HG03558 (cell line): ENCODE measurements at regions not wholly inside any gene's neighbourhood (a gene's known extent, or its start where the extent isn't known, plus 50 kb on each side); places are given as distances from the start of the nearest gene placed in this dataset.
"Not testable (repeated sequence)": the region's sequence is repeated elsewhere in the genome, so short reads cannot be mapped to it uniquely, and the experiment has no call there.

ENCODE experiments used
- ATAC-seq: cut with Tn5 transposase; IDR thresholded peaks from one replicate; pipeline ENCODE4 v1.9.1; 2021; ENCODE audit warnings: moderate number of reproducible peaks; ENCODE audit not compliant: unreplicated experiment; ENCODE audit errors: extremely low read depth

DNA sequence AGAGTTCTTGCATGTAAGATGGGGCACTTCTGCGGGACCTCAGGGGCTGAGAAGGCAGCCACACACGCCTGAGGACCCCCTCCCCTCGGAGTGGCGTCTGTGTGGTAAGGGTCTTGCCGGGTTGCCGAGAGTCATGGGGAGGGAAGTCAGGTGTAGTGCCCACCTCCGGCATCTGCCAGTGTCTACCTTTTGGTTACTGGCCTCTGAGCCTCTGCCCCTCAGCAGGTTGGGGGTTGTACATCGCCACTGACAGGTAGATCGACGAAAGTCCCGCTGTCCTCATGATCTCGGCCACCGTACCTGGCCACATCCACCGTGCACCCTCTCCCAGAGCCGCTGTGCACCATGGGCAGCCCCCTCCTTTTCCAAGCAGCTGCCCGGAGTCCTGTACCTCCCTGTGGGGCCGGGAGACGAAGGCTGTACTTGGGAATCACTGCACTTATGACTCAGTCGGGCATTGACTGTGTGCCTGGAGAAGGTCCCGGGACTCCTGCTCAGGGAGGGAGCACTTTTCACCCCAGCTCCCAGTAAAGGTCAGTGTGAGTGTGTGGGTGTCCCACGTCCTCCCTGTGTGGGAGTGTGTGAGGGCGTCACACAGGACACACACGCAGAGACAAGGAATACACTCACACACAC lies 332.4 kb upstream of the MYT1L start:
- no peak for ATAC-seq

- ATAC-seq: no peak
Measured at GRCh38 chr2:2662847-2663356, 331.8 kb upstream of the MYT1L start.

- ATAC-seq: no peak
Measured at GRCh38 chr2:2662037-2662846, 331.2 kb upstream of the MYT1L start.

DNA sequence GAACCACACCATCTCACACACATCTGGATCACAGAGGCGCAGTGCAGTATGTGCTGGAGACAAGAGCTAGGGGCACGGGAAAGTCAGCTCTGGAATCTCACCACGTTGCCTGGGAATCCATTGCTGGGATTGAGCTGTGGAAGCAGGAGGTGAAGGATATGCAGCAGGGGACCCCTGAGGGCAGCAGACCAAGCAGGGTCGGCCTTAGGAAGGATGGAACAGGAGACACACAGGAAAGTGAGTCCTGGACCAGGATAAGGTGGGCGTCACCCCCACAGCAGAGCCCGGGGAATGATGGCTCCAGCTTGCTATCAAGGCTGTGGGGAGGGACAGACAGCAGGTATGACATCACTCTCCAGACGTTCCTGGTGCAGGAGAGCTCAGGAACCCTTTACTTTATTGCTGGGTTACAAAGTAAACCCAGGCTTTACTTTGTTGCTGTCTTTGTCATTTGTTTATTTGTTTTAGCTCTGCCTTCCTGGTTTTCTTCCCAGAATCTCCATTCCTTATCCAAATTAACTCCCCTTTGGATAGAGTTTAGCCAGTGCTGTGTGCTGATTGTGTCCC lies 329.8 kb upstream of the MYT1L start:
- ATAC-seq: no peak

DNA sequence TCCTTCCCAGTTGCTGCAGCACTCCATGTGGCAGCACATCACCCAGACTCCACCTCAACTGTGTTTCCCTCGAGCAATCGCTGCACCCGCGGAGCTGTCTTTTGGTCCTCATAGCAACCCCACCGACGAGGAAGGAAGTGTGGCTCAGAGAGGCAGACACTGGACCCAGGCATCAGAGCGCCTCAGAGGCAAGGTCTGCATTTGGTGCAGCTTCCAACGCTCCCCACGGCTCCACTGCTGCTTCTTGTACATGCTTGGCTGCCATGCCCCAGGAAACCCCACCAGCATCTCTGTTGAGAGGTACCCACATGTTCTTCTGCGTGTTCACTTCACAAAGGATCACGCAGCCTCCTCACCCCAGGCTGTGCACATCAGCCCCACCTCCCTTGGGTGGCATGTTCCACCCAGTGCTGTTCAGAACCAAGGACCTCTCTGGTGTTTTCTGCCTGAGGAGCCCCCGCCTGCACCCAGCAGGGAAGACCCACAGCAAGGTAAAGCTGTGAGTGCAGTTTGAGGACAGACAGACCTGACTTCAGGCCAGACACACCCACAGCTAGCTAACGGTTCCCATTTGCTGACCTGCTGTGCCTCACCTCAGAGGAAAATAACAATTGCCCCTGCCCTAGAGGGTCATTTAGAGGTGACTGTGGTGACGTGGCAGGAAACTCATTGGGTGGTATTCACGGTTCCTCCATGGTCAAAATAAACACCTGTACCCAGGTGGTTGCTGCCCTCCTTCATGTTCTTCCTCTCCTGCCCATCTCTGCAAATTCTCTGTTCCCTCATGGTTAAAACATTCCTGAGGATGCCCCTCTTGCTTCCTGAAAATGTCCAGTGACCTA lies 326.3 kb upstream of the MYT1L start:
- no peak for ATAC-seq

DNA sequence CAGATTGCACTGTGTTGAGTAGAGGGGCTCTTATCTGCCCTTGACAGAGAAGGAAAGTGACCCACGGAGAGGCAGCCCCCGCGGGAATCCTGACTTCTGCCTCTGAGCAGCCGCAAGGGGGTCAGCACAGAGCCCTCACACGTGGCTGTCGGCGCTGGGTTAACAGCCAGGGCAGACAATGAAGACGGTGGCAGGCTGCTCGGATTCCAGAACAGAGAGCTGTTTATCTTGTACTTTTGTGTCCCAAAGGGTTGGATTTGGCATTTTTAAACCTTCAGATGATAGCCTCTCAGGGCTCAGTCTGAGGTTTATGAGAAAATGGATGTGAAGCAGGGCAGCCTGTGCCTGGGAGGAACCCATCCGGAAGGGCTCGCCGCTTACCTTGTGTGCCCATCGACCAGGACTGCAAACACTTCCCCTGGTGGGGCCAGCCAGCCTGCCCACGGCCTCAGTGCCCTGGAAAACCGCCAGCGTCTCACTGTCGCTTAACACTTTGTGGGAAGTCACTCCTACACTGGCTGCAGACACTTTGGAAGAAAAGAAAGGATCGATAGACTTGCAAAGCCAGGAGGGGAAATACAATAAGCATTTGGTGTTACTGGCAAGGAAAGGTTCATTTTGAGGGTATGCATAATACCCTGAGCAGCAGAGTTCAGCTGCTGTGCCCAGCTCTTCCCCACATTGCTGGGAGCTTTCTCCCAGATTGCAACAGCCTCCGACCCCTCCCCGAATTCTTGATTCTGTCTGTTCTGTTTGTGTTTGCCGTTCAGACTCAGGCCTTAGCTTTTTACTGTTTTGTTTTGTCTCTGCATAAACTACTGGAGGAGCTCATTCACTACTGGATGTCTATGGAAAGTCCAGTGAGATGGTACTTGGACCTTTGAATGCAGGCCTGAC lies 325.3 kb upstream of the MYT1L start:
- no peak for ATAC-seq

- ATAC-seq: no peak
Measured at GRCh38 chr2:2655453-2656114, 324.5 kb upstream of the MYT1L start.

GRCh38 chr2:2653231-2653630 lies 322.2 kb upstream of the MYT1L start:
- no peak for ATAC-seq

DNA sequence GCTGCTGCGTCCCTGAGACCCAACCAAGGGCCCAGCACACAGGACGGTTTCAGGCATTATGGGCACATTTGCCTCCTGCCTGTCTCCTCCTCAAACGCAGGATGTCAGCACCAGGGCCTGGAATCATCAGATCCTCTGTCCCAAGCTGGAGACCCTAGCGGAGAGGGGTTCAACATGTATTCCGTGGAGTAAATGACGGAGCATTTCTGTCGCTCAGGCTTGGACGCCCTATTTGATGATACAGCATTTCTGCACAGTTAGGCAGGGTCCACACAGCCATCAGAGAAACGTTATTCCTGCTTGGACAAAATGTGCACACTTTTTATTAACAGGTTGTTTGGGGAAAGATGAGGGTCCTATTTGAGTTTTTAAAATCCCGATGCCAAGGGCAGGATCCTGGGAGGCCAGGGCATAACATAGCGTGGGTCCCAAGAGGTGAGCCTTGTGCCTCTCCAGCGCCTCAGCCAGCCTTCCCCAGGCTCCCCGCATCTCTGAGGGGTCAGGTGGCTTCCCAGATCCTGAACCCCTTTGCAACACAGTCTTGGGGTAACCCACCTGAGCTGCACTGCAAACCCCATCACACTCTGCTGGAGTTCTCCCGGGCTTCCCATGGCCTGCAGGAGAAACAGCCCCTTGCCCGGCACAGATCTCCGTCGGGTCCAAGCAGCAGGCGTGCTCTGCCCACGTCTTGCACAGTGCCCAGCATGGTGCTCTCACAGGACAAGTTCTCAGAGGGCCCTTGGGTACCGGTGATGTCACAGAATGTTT lies 319.7 kb upstream of the MYT1L start:
- no peak for ATAC-seq

DNA sequence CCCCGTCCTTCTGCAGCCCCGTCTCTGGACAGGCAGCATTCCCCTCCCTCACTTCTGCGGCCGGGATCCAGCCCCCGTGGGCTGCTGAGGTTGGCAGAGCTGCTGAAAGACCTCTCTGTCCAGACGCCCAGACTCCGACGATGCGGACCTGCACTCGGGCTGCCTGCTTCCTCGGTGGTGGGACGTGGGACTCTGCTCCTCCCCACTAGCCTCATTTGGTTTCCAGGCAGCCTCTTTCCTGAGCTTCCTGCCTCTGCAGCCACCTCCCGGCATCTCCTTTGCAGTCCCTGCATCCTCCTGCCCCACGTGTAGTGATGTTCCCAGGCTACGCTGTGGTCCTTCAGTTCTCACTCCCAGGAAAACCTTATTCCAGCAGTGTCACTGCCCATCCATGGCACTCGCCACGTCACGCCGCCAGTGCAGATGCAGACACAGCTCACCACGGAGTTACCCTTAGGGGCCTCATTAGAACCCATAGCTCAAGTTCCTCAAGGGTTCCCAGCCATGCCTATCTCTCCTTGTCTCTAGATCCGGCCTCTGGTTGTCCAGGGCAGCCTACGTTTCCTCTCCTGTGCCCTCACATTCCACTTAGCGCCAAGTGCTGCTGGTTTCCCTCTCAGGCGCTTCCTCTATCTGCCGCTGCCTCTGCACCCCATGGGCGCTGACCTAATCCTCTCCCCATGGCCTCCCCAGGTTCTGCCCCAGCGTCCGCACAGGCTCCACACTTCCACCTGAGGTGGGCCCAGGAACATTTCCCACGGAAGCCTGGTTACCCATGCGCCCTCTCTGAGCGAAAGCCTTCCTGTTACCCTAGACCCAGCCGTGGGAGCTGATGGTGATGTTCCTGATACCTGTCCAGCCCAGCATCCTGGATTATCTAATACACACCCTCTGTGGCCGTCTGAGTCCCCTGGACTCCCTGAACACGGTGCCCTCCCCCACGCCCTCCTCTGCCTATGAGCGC lies 318.3 kb upstream of the MYT1L start:
- no peak for ATAC-seq

DNA sequence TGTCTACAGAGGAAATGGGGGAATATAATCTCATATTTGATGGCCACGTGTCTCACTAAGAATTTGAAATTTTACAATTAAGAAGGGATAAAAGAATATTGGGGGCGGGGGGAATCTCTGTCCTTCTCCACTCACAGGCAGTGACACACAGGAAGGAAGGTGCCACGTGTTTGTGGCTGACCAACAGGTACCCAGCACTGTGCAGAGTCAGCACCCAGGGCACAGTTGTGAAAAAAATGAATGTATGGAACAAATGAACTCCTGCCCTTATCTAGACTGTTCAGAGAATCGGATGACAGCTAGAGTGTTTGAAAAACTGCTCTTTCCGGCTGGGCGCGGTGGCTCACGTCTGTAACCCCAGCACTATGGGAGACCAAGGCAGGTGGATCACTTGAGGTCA lies 317.0 kb upstream of the MYT1L start:
- ATAC-seq: no peak

DNA sequence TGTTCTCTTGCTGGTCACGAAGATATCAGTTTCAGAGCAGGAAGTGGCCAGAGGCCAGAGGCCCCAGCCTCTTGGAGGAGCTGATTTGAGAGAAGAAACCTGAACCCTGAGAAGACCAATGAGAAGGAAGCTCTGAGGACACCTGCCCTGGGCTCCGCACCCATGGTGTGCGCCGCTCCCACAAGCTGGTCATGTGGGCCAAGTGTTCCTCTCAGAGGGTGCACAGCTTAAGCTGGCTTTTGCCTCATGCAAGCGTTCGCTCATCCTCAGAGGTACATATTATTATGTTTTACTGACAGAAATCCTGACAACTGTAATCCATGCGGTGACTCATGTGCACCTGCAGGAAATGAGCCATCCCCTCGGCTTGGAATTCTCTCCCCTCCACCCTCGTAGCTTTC lies 316.1 kb upstream of the MYT1L start:
- no peak for ATAC-seq

GRCh38 chr2:2646433-2647051 lies 315.5 kb upstream of the MYT1L start:
- ATAC-seq: no peak

DNA sequence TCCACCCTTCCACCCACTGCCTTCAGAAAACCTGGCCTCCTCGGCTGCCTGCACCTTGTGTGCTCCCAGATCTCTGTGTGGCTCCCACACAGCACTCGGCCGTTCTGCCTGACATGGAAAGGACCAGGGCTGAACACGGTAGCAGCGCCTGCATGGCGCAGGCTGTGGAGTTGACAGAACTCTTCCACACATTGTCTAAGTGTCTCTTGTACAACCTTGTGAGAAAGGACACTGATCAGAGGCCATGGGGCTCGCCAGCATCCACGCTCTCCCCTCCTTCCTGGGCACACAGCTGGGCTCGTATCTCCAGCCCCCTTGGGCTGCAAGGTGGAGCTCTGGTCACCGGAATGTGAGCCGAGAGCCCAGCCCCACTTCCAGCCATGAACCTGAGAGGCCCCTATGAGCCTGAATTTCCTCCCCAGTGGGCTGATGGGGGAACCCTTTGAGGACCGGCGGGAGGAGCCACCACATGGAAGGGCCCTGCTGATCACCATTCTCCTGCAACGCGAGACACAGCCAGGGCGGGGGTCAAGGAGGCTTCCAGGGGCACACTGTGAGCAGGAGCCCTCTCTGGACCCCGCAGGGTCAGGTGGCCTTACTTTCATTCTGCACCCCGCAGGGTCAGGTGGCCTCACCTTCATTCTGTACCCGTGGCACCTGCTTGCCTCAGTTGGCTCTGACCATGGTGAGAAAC lies 314.2 kb upstream of the MYT1L start:
- no peak for ATAC-seq

DNA sequence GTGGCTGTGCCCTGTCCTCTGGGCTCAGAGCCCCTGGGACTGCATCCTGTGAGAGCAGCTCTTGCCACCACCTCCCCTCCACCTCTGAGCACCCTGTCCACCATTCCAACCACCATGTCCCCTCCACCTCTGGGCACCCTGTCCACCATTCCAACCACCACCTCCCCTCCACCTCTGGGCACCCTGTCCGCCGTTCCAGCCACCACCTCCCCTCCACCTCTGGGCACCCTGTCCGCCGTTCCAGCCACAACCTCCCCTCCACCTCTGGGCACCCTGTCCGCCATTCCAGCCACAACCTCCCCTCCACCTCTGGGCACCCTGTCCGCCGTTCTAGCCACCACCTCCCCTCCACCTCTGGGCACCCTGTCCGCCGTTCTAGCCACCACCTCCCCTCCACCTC lies 313.7 kb upstream of the MYT1L start:
- ATAC-seq: not testable (repeated sequence)

DNA sequence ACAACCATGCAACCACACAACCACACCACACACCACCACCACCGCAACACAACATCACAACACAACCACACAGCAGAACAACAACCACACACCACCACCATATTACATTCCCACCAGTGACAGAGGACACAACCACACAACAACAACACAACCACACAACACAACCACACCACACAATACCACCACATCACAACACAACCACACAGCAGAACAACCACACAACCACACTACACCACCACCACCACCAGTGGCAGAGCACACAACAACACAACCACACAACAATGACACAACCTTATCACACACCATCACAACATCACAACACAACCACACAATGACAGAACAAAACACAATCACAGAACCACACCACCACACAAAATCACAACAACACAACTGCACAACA lies 313.0 kb upstream of the MYT1L start:
- ATAC-seq: no peak
